ENCODE measurements at regions not wholly inside any gene's neighbourhood (a gene's known extent, or its start where the extent isn't known, plus 50 kb on each side); places are given as distances from the start of the nearest gene placed in this dataset.

DNA sequence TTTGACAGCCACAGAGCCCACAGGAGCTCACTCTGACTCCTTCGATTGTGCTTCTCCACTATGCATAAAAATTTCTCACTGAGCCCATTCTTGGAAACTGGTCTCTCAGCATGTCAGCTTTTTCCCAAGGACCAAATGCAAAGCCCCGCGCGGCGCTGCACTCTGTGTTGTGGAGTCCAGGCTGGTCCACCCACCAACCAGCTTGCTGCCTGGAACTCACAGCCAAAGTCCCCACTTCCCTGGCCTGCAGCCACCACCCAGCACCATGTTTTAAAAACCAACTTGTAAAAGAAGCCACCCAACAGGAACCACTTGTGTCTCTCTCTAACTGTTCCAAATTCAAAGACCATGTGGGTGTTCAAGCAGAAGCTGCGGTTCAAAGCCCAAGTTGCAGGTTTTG is 124.4 kb downstream of the SPATA19 start:
- TF ChIP-seq, protein P1, sequence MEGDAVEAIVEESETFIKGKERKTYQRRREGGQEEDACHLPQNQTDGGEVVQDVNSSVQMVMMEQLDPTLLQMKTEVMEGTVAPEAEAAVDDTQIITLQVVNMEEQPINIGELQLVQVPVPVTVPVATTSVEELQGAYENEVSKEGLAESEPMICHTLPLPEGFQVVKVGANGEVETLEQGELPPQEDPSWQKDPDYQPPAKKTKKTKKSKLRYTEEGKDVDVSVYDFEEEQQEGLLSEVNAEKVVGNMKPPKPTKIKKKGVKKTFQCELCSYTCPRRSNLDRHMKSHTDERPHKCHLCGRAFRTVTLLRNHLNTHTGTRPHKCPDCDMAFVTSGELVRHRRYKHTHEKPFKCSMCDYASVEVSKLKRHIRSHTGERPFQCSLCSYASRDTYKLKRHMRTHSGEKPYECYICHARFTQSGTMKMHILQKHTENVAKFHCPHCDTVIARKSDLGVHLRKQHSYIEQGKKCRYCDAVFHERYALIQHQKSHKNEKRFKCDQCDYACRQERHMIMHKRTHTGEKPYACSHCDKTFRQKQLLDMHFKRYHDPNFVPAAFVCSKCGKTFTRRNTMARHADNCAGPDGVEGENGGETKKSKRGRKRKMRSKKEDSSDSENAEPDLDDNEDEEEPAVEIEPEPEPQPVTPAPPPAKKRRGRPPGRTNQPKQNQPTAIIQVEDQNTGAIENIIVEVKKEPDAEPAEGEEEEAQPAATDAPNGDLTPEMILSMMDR (IDR thresholded peaks at IDR 0.05) = no peak
- DNase-seq = no peak
- intact Hi-C loops (cut with DNase I; ENCODE audit: low total_unique reads) = no loop called here
- Histone ChIP-seq H3K27me3 (peaks cover 0 to 3% of the 10 kb centered on the region in 2 donors), H3K27ac (no peak overlapping the region), H3K36me3 (no peaks in the 10 kb centered on the region), H3K4me1 (no peaks in the 10 kb centered on the region), H3K9me3 (no peaks in the 10 kb centered on the region), H3K4me3 (no peak overlapping the region)

DNA sequence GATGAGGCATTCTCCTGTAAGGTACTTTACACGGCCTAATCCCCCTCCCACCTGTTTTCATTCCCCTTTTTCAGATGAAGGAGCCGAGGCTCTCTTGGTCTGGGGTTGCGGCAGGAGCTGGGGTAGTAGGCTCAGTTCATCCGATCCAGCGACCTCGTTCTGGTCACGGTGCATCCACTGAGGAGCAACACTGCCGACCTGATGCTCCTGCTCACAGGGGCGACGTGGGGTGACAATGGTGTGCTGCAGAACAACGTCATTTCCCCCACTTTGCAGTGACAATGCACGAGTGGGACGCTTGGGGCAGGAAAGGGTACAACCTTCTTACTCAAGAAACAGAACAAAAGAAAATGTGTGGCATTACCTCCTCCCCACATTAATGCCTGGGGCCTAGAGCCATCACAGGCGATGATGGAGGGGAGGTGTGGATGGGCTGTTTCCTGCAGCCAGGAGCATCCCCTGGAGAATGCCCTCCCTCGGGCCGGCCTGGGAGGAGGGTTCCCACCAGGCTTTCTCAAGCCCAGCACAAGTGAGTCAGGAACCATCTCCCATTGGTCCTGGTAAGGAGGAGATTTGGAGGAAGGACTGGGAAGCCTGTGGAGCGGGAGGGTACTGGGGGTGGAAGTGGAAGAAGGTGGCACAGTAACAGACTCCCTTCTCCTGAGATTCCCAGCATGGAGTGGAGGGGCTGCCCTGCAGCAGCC is 125.6 kb downstream of the SPATA19 start:
- no peak for DNase-seq
- intact Hi-C loops (cut with DNase I; ENCODE audit: low total_unique reads) = no loop called here

DNA sequence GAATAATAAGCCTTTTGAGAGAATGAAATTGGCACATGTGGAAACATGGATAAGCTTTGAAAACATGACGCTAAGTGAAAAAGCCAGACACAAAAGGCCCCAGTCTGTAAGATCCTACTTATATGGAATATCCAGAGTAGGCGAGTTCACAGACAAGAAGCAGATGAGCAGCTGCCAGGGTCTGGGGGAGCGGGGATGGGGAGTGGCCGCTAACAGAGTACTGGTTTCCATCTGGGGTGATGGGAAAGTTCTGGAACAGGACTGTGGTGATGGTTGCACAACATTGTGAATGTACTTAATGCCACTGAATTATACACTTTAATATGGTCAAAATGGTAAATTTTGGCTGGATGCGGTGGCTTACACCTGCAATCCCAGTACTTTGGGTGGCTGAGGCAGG is 126.5 kb downstream of the SPATA19 start:
- peaks cover 0 to 3% of the 10 kb centered on the region in 2 donors for H3K27me3 ChIP-seq
- H3K36me3 ChIP-seq = no peaks in the 10 kb centered on the region
- no peak overlapping the region for H3K27ac ChIP-seq
- H3K9me3 ChIP-seq = no peaks in the 10 kb centered on the region
- no peaks in the 10 kb centered on the region for H3K4me1 ChIP-seq
- TF ChIP-seq, protein P1 (IDR thresholded peaks at IDR 0.05) = no peak
- DNase-seq = no peak
- no peak overlapping the region for H3K4me3 ChIP-seq
- intact Hi-C loops (cut with DNase I; ENCODE audit: low total_unique reads) = no loop called here

More for the DNA sequence above, 125.6 kb downstream of the SPATA19 start:
- no peaks in the 10 kb centered on the region for H3K4me1 ChIP-seq
- H3K27ac ChIP-seq = no peak overlapping the region
- peaks cover 0 to 3% of the 10 kb centered on the region in 2 donors for H3K27me3 ChIP-seq
- no peak overlapping the region for H3K4me3 ChIP-seq
- no peaks in the 10 kb centered on the region for H3K9me3 ChIP-seq
- TF ChIP-seq, protein P1 (IDR thresholded peaks at IDR 0.05) = no peak
- H3K36me3 ChIP-seq = no peaks in the 10 kb centered on the region

DNA sequence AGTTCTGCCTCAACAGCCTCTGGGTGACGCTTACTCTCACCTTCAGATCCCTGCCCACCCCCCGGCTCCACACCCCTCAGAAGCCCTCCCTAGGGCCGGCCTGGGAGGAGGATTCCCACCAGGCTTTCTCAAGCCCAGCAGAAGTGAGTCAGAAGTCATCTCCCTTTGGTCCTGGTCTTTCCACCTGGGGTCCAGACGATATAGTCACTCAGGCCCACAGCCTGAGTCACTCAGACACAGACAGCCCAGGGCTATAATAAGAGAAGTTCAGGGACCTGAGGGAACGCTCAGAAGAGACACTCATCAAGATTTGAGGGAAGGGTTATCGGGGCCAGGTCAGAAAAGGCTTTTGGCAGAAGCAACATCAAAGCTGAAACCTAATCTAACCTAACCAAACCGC is 127.1 kb downstream of the SPATA19 start:
- no peaks in the 10 kb centered on the region for H3K4me1 ChIP-seq
- TF ChIP-seq, protein P1 (IDR thresholded peaks at IDR 0.05) = no peak
- intact Hi-C loops (cut with DNase I; ENCODE audit: low total_unique reads) = no loop called here

DNA sequence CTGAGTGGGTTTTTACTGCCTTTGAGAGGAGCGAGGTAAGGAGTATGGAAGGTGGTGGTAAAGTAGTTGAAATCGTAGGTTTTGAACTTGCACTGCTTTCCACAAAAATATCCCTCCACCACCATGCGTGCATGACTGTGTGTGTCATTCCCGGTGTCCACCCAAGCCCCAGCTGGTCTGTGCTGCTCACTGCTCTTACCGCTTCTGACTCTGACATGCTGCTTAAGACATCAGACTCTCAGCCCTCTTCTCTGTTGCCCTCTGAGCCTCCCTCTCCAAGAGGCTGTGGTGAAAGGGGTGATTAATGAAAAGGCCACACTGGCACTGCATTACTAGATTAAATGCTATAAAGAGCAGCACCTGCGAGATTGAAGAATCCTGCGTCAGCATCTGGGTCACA is 128.7 kb downstream of the SPATA19 start:
- Histone ChIP-seq H3K27me3 (peaks cover 0 to 3% of the 10 kb centered on the region in 2 donors), H3K27ac (no peak overlapping the region), H3K4me3 (no peak overlapping the region), H3K9me3 (no peaks in the 10 kb centered on the region), H3K4me1 (no peaks in the 10 kb centered on the region), H3K36me3 (no peaks in the 10 kb centered on the region)
- TF ChIP-seq, protein P1 (IDR thresholded peaks at IDR 0.05) = no peak
- no peak for DNase-seq
- intact Hi-C loops (cut with DNase I; ENCODE audit: low total_unique reads) = no loop called here

More for the DNA sequence above, 127.1 kb downstream of the SPATA19 start:
- DNase-seq = no peak
- Histone ChIP-seq H3K36me3 (no peaks in the 10 kb centered on the region), H3K27me3 (peaks cover 0 to 3% of the 10 kb centered on the region in 2 donors), H3K4me3 (no peak overlapping the region), H3K27ac (no peak overlapping the region), H3K9me3 (no peaks in the 10 kb centered on the region)

All from tibial artery (tissue), 4 donors.